ENCODE measurements at regions not wholly inside any gene's neighbourhood (a gene's known extent, or its start where the extent isn't known, plus 50 kb on each side); places are given as distances from the start of the nearest gene placed in this dataset.

GRCh38 chr3:152619691-152620090 lies 215.2 kb upstream of the P2RY1 start:
- H3K4me3 ChIP-seq (replicated peaks; ENCODE audit: low read depth, low read length): no peak overlapping the region
- no peak for TF ChIP-seq CTCF (IDR thresholded peaks at IDR 0.05; ENCODE audit: low read length, missing control alignments)

GRCh38 chr3:152620395-152620794 lies 214.5 kb upstream of the P2RY1 start:
- DNase-seq (ENCODE audit: low read depth): no peak
- no peak for TF ChIP-seq CTCF (IDR thresholded peaks at IDR 0.05; ENCODE audit: low read length, missing control alignments)
- H3K4me3 ChIP-seq (replicated peaks; ENCODE audit: low read depth, low read length): no peak overlapping the region

More at GRCh38 chr3:152619691-152620090, 215.2 kb upstream of the P2RY1 start:
- no peak for DNase-seq (ENCODE audit: low read depth)

GRCh38 chr3:152621006-152621868 lies 213.7 kb upstream of the P2RY1 start:
- no peak overlapping the region for H3K4me3 ChIP-seq (replicated peaks; ENCODE audit: low read depth, low read length)
- TF ChIP-seq CTCF (IDR thresholded peaks at IDR 0.05; ENCODE audit: low read length, missing control alignments): no peak
- no peak for DNase-seq (ENCODE audit: low read depth)

- no peak for DNase-seq (ENCODE audit: low read depth)
These were observed 212.7 kb upstream of the P2RY1 start for GRCh38 chr3:152621967-152622810.

GRCh38 chr3:152622811-152623167 lies 212.1 kb upstream of the P2RY1 start:
- no peak overlapping the region for H3K4me3 ChIP-seq (replicated peaks; ENCODE audit: low read depth, low read length)
- peak; percentile 43 for DNase-seq (ENCODE audit: low read depth)
- TF ChIP-seq CTCF (IDR thresholded peaks at IDR 0.05; ENCODE audit: low read length, missing control alignments): no peak

More at GRCh38 chr3:152621967-152622810, 212.7 kb upstream of the P2RY1 start:
- H3K4me3 ChIP-seq (replicated peaks; ENCODE audit: low read depth, low read length): no peak overlapping the region
- no peak for TF ChIP-seq CTCF (IDR thresholded peaks at IDR 0.05; ENCODE audit: low read length, missing control alignments)

GRCh38 chr3:152623286-152623911 lies 211.5 kb upstream of the P2RY1 start:
- peak; percentile 71 for DNase-seq (ENCODE audit: low read depth)
- no peak for TF ChIP-seq CTCF (IDR thresholded peaks at IDR 0.05; ENCODE audit: low read length, missing control alignments)
- H3K4me3 ChIP-seq (replicated peaks; ENCODE audit: low read depth, low read length): no peak overlapping the region

Data from fibroblast of pulmonary artery (primary cell).